ENCODE measurements at regions not wholly inside any gene's neighbourhood (a gene's known extent, or its start where the extent isn't known, plus 50 kb on each side); places are given as distances from the start of the nearest gene placed in this dataset.

- Histone ChIP-seq H3K9me3 (ENCODE audit: control insufficient read depth, low read length) (no peaks in the 10 kb centered on the region), H3K23ac (ENCODE audit: low read length in 2 of 2) (no peak overlapping the region), H2BK5ac (ENCODE audit: low read depth, low read length, poor library complexity, severe bottlenecking) (no peak overlapping the region), H3K18ac (ENCODE audit: low read depth in 1 of 2, low read length in 2 of 2) (no peak overlapping the region), H3K9ac (ENCODE audit: low read length) (no peak overlapping the region), H3K27me3 (ENCODE audit: control insufficient read depth in 1 of 2, insufficient read depth in 1 of 2, low read length in 2 of 2) (no peaks in the 10 kb centered on the region), H2BK12ac (ENCODE audit: low read length in 2 of 2) (no peak overlapping the region), H3K79me1 (replicated peaks; ENCODE audit: low read length, poor library complexity, severe bottlenecking) (no peaks in the 10 kb centered on the region), H2AK5ac (ENCODE audit: low read length, severe bottlenecking) (no peak overlapping the region), H2BK120ac (ENCODE audit: low read depth, low read length) (no peak overlapping the region), H3K4me3 (ENCODE audit: insufficient read depth in 1 of 2, low read depth in 1 of 2, low read length in 2 of 2) (no peak overlapping the region), H2BK15ac (ENCODE audit: low read depth, poor library complexity, severe bottlenecking) (no peak overlapping the region), H3K4me2 (ENCODE audit: low read length, poor library complexity, severe bottlenecking) (no peak overlapping the region), H3K14ac (ENCODE audit: low read length in 2 of 2) (no peak overlapping the region), H3K36me3 (ENCODE audit: control insufficient read depth in 1 of 2, insufficient read depth in 2 of 2, low read depth in 1 of 2, low read length in 2 of 2) (no peaks in the 10 kb centered on the region), H2AFZ (ENCODE audit: low read depth, low read length) (no peak overlapping the region), H3K4me1 (ENCODE audit: control insufficient read depth, insufficient read depth, low read depth, low read length) (no peaks in the 10 kb centered on the region), H3K27ac (ENCODE audit: low read length, poor library complexity, severe bottlenecking) (no peak overlapping the region), H3K4ac (ENCODE audit: low read depth in 1 of 2, low read length in 2 of 2) (no peak overlapping the region), H4K91ac (ENCODE audit: low read length) (no peak overlapping the region), H4K8ac (ENCODE audit: low read length) (no peak overlapping the region)
- WGBS, result 79% methylated on average over 5 of the region's 6 CpGs
- DNase-seq, result no peak
Measured at GRCh38 chr6:163916315-163917081, 502.0 kb downstream of the QKI start.

DNA sequence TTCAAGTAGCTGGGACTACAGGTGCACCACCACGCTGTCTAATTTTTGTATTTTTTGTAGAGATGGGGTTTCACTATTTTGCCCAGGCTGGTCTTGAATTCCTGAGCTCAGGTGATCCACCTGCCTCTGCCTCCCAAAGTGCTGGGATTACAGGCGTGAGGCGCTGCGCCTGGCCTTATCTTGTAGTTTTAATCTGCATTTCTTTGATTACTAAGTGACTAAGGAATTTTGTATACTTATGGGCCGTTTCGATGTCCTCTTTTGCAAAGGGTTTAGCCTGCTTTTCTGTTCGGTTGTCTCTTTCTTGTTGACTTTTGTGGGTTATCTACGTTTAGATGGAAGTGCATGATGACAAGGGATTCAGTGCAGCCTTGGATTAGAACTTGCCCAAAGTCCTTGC lies 500.6 kb downstream of the QKI start:
- Histone ChIP-seq H2BK15ac (ENCODE audit: low read depth, poor library complexity, severe bottlenecking) (no peak overlapping the region), H3K4me2 (ENCODE audit: low read length, poor library complexity, severe bottlenecking) (no peak overlapping the region), H3K27me3 (ENCODE audit: control insufficient read depth in 1 of 2, insufficient read depth in 1 of 2, low read length in 2 of 2) (no peaks in the 10 kb centered on the region), H3K18ac (ENCODE audit: low read depth in 1 of 2, low read length in 2 of 2) (no peak overlapping the region), H3K23ac (ENCODE audit: low read length in 2 of 2) (no peak overlapping the region), H3K4me1 (ENCODE audit: control insufficient read depth, insufficient read depth, low read depth, low read length) (no peaks in the 10 kb centered on the region), H4K91ac (ENCODE audit: low read length) (no peak overlapping the region), H2BK120ac (ENCODE audit: low read depth, low read length) (no peak overlapping the region), H2AFZ (ENCODE audit: low read depth, low read length) (no peak overlapping the region), H3K9ac (ENCODE audit: low read length) (no peak overlapping the region), H3K27ac (ENCODE audit: low read length, poor library complexity, severe bottlenecking) (no peak overlapping the region), H2BK12ac (ENCODE audit: low read length in 2 of 2) (no peak overlapping the region), H2BK5ac (ENCODE audit: low read depth, low read length, poor library complexity, severe bottlenecking) (no peak overlapping the region), H3K4me3 (ENCODE audit: insufficient read depth in 1 of 2, low read depth in 1 of 2, low read length in 2 of 2) (no peak overlapping the region), H3K36me3 (ENCODE audit: control insufficient read depth in 1 of 2, insufficient read depth in 2 of 2, low read depth in 1 of 2, low read length in 2 of 2) (no peaks in the 10 kb centered on the region), H3K79me1 (replicated peaks; ENCODE audit: low read length, poor library complexity, severe bottlenecking) (no peaks in the 10 kb centered on the region), H3K4ac (ENCODE audit: low read depth in 1 of 2, low read length in 2 of 2) (no peak overlapping the region), H2AK5ac (ENCODE audit: low read length, severe bottlenecking) (no peak overlapping the region), H4K8ac (ENCODE audit: low read length) (no peak overlapping the region), H3K14ac (ENCODE audit: low read length in 2 of 2) (no peak overlapping the region), H3K9me3 (ENCODE audit: control insufficient read depth, low read length) (no peaks in the 10 kb centered on the region)
- WGBS, result 79% methylated on average over 8 of the region's 8 CpGs
- no peak for DNase-seq

DNA sequence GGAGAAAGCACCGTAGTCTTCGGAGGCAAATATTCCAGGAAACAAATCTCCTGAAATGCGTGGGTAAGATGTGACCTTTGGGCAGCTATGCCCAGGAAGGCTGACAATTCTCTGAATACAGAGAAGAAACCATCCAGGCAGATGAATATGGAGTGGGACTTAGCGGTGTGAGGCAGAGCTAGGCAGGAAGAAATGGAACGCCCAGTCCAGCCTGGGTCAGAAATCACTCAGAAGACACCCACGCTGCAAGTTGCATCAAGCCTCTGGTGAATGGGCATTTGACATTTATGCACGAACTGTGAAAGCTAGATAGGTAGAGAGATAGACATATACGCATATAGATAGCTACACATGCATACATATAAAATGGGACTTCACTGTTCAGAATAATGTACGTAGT lies 498.5 kb downstream of the QKI start:
- Histone ChIP-seq H3K4me3 (ENCODE audit: insufficient read depth in 1 of 2, low read depth in 1 of 2, low read length in 2 of 2) (no peak overlapping the region), H4K91ac (ENCODE audit: low read length) (no peak overlapping the region), H2AFZ (ENCODE audit: low read depth, low read length) (no peak overlapping the region), H3K14ac (ENCODE audit: low read length in 2 of 2) (no peak overlapping the region), H3K4me2 (ENCODE audit: low read length, poor library complexity, severe bottlenecking) (no peak overlapping the region), H3K27ac (ENCODE audit: low read length, poor library complexity, severe bottlenecking) (no peak overlapping the region), H3K4ac (ENCODE audit: low read depth in 1 of 2, low read length in 2 of 2) (no peak overlapping the region), H2BK5ac (ENCODE audit: low read depth, low read length, poor library complexity, severe bottlenecking) (no peak overlapping the region), H3K18ac (ENCODE audit: low read depth in 1 of 2, low read length in 2 of 2) (no peak overlapping the region), H3K4me1 (ENCODE audit: control insufficient read depth, insufficient read depth, low read depth, low read length) (no peaks in the 10 kb centered on the region), H3K23ac (ENCODE audit: low read length in 2 of 2) (no peak overlapping the region), H3K9me3 (ENCODE audit: control insufficient read depth, low read length) (no peaks in the 10 kb centered on the region), H3K36me3 (ENCODE audit: control insufficient read depth in 1 of 2, insufficient read depth in 2 of 2, low read depth in 1 of 2, low read length in 2 of 2) (no peaks in the 10 kb centered on the region), H2AK5ac (ENCODE audit: low read length, severe bottlenecking) (no peak overlapping the region), H4K8ac (ENCODE audit: low read length) (no peak overlapping the region), H2BK15ac (ENCODE audit: low read depth, poor library complexity, severe bottlenecking) (no peak overlapping the region), H3K9ac (ENCODE audit: low read length) (no peak overlapping the region), H3K27me3 (ENCODE audit: control insufficient read depth in 1 of 2, insufficient read depth in 1 of 2, low read length in 2 of 2) (no peaks in the 10 kb centered on the region), H3K79me1 (replicated peaks; ENCODE audit: low read length, poor library complexity, severe bottlenecking) (no peaks in the 10 kb centered on the region), H2BK120ac (ENCODE audit: low read depth, low read length) (no peak overlapping the region), H2BK12ac (ENCODE audit: low read length in 2 of 2) (no peak overlapping the region)
- WGBS, result 90% methylated on average over 6 of the region's 9 CpGs
- DNase-seq, result no peak

- Histone ChIP-seq H3K18ac (ENCODE audit: low read depth in 1 of 2, low read length in 2 of 2) (no peak overlapping the region), H2AFZ (ENCODE audit: low read depth, low read length) (no peak overlapping the region), H4K91ac (ENCODE audit: low read length) (no peak overlapping the region), H3K27me3 (ENCODE audit: control insufficient read depth in 1 of 2, insufficient read depth in 1 of 2, low read length in 2 of 2) (no peaks in the 10 kb centered on the region), H3K23ac (ENCODE audit: low read length in 2 of 2) (no peak overlapping the region), H3K9me3 (ENCODE audit: control insufficient read depth, low read length) (no peaks in the 10 kb centered on the region), H2BK12ac (ENCODE audit: low read length in 2 of 2) (no peak overlapping the region), H2AK5ac (ENCODE audit: low read length, severe bottlenecking) (no peak overlapping the region), H3K27ac (ENCODE audit: low read length, poor library complexity, severe bottlenecking) (no peak overlapping the region), H3K36me3 (ENCODE audit: control insufficient read depth in 1 of 2, insufficient read depth in 2 of 2, low read depth in 1 of 2, low read length in 2 of 2) (no peaks in the 10 kb centered on the region), H2BK15ac (ENCODE audit: low read depth, poor library complexity, severe bottlenecking) (no peak overlapping the region), H3K4me2 (ENCODE audit: low read length, poor library complexity, severe bottlenecking) (no peak overlapping the region), H3K4me3 (ENCODE audit: insufficient read depth in 1 of 2, low read depth in 1 of 2, low read length in 2 of 2) (no peak overlapping the region), H3K14ac (ENCODE audit: low read length in 2 of 2) (no peak overlapping the region), H3K4ac (ENCODE audit: low read depth in 1 of 2, low read length in 2 of 2) (no peak overlapping the region), H3K79me1 (replicated peaks; ENCODE audit: low read length, poor library complexity, severe bottlenecking) (no peaks in the 10 kb centered on the region), H2BK120ac (ENCODE audit: low read depth, low read length) (no peak overlapping the region), H2BK5ac (ENCODE audit: low read depth, low read length, poor library complexity, severe bottlenecking) (no peak overlapping the region), H4K8ac (ENCODE audit: low read length) (no peak overlapping the region), H3K9ac (ENCODE audit: low read length) (no peak overlapping the region), H3K4me1 (ENCODE audit: control insufficient read depth, insufficient read depth, low read depth, low read length) (no peaks in the 10 kb centered on the region)
- 83% methylated on average over 7 of the region's 8 CpGs for WGBS
- no peak for DNase-seq
Measured at GRCh38 chr6:163906006-163906710, 491.6 kb downstream of the QKI start.
